AML-193 (cell line): ENCODE measurements at regions not wholly inside any gene's neighbourhood (a gene's known extent, or its start where the extent isn't known, plus 50 kb on each side); places are given as distances from the start of the nearest gene placed in this dataset.
"Not testable (repeated sequence)": the region's sequence is repeated elsewhere in the genome, so short reads cannot be mapped to it uniquely, and the experiment has no call there.

ENCODE experiments used
- DNase-seq, 2 experiments: peaks; one replicate each; lab custom pipeline; 2025; lab: John Stamatoyannopoulos, UW

GRCh38 chr3:73179601-73180000, 118.1 kb downstream of the EBLN2 start:
- no peak for DNase-seq

DNA sequence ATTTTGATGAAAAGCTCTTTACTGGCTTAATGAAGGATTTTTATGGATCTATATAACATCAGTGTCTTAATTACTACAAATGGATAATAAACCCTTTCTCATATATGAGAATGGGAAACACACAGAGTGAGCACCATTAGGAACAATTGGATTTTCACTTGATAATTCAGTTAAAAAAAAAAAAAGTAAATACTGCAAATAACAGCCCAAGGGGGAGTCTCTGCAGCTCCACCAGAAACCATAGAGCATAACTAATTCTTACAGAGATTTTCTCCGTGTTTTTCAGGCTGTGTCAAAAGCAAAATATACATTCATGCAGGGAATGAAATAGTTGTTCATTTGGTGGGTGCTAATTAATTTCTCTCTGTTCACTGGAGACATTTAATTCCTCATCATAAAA, 125.3 kb downstream of the EBLN2 start:
- no peak for DNase-seq

DNA sequence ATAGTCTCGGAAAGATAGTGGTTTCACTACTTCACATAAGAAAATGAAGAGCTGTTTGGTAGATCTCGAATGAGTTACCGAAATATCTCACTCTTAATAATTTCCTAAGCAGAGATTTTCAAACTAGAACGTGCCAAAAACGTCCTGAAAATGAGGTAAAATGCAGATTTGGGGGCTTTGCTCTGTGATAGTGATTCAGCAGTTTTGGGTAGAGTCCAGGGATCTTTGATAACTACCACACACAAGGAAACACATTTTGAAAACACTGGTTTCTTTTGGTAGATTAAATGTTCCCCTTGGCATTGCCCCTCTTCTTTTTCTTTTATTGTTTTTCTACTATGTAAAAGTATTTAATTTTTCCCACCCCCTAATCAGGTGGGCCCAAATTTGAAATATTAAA, 125.9 kb downstream of the EBLN2 start:
- DNase-seq, result no peak

GRCh38 chr3:73188707-73189106, 127.2 kb downstream of the EBLN2 start:
- DNase-seq, result no peak

DNA sequence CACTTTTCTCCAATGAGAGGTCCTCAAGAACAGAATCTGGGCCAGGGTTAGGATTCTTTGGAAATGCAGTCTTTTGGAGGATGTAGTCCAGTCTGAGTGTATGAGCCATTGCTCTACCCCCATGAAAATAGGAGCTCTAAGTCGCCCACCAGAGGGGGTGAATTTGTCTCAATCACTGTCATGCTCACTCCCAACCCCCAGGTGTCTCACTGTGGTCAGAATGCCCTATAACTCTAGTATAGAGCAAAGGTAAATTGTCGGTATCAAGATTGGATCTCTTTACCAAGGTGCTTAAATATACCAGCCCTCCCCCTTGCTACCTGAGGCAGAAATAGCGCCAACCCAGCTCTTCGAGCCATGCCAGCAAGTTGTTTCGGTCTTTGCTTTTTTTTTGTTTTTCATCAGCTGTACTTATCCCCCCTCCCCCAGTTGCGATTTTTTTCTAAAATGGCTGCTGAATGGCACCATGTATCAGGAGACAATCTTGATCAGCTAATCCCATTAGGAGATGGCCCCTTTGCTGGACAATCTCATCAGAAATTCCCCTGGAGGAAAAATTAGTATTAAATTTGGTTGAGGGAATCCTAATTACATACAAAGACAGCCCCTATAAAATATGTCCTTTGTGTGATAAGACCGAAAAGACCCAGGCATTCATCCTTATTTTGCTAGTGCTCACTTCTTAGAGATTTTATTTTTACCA, 130.7 kb downstream of the EBLN2 start:
- no peak for DNase-seq

DNA sequence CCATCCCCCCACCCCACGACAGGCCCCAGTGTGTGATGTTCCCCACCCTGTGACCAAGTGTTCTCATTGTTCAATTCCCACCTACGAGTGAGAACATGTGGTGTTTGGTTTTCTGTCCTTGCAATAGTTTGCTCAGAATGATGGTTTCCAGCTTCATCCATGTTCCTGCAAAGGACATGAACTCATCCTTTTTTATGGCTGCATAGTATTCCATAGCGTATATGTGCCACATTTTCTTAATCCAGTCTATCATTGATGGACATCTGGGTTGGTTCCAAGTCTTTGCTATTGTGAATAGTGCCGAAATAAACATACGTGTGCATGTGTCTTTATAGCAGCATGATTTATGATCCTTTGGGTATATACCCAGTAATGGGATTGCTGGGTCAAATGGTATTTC, 132.5 kb downstream of the EBLN2 start:
- not testable (repeated sequence) for DNase-seq

DNA sequence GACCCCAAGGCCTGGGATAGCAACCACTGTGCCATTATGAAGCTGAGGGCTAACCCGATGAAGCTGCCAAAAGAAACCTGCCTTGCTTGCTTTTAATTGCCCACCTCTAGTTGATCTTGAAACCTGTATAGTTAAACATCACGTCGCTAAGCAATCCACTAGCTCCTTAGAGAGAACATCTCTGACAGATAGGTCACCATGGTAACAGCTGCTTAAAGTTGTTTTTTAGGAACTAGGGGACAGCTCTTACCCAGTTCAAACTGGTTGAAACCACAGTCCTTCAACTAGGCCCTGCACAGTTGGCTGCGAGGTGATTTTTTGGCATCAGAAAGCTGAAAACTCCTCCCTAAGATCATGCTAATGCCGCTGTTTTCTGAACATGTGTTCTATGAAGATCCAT, 135.7 kb downstream of the EBLN2 start:
- no peak for DNase-seq

- no peak for DNase-seq
These were observed 141.6 kb downstream of the EBLN2 start for GRCh38 chr3:73203101-73203500.

DNA sequence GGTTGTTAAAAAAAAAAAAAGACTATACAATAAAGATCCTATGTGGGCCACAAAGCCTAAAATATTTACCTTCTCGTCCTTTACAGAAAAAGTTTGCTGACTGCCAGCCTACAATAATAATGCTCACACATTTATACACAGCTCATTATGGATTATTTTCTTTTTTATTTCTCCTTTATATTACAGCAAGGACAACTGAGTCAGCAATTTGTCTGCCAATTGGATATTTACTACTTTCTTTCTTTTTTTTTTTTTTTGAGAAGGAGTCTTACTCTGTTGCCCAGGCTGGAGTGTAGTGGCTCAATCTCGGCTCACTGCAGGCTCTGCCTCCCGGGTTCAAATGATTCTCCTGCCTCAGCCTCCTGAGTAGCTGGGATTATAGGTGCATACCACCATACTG, 142.2 kb downstream of the EBLN2 start:
- DNase-seq, result no peak

- no peak for DNase-seq
These were observed 143.4 kb downstream of the EBLN2 start for GRCh38 chr3:73204841-73205240.

DNA sequence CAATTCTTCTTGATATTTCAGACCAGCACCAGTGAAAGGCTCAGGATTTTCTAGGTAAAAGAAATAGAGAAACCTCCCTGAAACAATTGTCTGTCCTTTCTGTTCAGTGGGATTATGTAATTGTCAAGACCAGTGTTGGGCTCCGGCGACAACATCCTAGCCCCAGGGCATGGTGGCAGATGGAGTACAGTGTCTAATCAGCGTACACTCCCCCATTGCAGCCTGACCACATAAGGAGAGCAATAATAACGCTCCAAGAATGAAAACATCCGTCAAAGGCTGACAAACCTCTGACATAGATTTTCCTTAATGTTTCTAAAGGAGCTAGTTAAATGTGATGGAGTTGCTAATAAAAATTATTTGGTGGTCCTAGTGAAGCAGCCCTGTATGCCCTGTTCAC, 144.6 kb downstream of the EBLN2 start:
- no peak for DNase-seq

DNA sequence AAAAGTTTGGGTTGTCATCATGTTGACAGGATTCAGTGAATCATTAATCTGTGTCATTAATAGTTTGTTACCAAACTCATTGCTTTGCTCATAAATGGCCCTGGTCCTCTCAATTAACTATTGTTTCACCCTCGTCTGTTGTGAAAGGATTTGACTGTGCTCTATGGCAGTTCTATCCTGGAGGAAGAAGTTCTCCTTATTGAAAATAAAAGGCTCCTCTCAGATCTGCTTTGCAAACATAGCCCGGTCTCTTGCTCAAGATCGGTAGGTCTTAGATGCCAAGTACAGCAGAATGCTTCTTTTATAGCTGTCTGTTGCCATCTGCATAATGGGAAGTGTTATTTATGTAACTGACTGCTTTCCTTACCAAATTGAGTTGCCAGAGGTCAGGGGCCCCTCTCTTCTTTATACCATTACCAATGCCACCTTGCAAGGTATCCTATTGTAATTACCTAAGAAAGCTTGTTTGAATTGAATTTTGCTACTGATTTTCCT, 146.5 kb downstream of the EBLN2 start:
- no peak for DNase-seq

DNA sequence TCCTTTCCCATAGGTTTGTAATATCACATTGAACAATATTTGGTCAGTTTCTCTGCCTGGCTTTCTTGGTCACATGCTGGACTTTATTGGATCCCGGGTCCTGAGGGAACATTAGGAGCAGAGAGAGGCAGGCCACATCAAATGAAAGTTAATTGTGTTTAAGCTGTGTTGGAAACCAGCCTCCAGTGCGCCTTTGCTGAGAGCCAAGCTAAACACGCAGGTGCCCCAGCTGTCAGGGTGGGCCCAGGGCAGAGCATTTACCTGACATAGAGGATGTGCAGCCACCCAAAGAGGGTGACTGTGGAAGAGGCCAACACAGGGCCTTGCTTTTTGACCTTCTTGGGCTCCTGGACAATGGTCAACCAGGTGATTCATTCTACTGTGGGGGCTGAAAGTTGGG, 149.3 kb downstream of the EBLN2 start:
- DNase-seq, result no peak

- DNase-seq, result no peak
These were observed 151.2 kb downstream of the EBLN2 start for GRCh38 chr3:73212683-73213082.

GRCh38 chr3:73213896-73214295, 152.4 kb downstream of the EBLN2 start:
- DNase-seq, result no peak

GRCh38 chr3:73214846-73215245, 153.4 kb downstream of the EBLN2 start:
- DNase-seq, result no peak

- DNase-seq, result no peak
These were observed 153.8 kb downstream of the EBLN2 start for GRCh38 chr3:73215281-73215680.

DNA sequence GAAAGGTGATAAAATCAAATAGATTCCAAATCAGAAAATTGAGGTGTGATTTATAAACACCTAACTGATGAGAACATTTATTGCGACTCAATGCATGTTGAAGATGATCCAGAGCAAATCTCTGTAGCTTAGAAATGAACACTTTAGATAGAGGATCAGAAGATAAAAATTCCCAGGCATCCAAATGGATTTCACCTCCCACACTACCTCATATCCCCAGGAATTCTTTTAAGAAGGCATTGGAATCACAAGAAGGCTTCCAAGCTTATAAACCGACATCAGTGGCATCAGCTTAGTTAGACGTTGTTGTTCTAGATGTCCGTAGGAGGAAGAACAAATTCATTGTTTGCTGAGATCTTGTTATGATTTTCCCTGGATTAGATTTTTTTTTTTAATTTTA, 154.4 kb downstream of the EBLN2 start:
- DNase-seq, result no peak

DNA sequence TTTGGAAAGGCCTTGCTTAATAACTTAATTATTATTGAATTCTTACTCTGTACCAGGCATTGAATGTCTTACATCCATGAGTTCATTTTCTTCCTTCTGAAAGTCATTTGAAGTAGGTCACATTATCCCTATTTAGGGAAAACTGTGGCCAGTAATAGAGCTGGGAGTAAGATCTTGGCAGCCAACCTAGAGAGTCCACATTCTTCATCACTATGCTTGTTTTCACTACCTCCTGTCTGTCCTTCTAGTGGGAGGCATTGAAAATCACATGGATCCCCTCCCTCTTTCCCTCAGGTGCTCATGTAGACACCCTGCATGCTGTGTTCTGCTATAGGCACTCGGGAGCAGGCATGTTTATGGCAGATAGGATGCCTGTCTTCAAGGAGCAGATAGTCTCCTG, 154.9 kb downstream of the EBLN2 start:
- DNase-seq, result no peak

GRCh38 chr3:73222126-73222525, 160.7 kb downstream of the EBLN2 start:
- DNase-seq, result no peak

DNA sequence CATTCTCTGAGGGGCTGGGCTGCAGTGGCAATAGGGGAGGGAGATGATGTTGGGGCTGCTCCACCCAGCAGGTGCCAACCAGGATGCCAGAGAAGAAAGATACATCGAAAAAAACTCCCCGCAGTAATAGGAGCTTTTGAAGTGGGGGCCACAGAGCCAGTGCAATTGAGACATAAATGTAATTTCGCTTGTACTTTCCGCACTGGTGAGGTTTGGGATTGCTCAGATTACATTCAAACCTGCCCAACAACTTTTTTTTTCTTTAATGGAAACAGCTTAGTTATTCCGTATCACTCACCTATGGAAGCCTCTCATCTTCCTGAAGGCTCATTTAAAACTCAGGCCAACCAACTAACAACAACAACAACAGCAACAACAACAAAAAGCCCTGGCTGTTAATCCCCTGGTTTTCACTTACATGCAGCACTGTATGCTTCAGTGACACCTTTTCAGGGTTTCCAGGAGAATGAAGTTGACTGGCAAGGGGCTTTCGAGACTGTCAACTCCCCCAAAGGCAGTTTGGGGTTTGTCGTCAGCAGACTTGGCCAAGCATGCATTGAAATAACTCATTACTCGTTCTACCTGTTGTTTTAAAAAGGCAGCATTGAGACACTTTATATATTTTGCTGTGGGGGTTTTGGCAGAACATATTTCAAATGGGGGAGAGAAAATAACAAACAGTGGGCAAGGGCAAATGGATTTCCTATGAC, 163.8 kb downstream of the EBLN2 start:
- no peak for DNase-seq

DNA sequence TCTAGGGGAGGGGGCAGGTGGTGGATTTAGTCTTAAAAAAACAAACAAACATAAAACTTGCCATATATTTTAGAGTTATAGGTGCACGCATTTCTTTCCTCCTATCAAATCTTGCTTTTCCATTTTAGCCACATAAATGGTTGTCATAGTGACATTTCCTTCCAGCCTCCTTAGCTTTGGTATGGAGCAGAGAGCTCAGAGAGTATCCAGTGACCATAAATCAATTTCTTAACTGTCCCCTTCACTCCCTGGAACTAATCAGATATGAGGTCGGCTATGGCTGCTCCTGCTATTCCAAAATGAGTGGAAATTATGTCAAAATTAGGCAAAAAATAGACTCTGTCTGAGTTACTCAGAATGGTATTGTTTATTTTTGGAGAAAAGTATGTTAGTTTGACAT, 164.5 kb downstream of the EBLN2 start:
- no peak for DNase-seq

- no peak for DNase-seq
These were observed 166.5 kb downstream of the EBLN2 start for GRCh38 chr3:73228000-73228399.

GRCh38 chr3:73228437-73228836, 167.0 kb downstream of the EBLN2 start:
- no peak for DNase-seq
